Lung (tissue), 11 donors: ENCODE measurements at regions not wholly inside any gene's neighbourhood (a gene's known extent, or its start where the extent isn't known, plus 50 kb on each side); places are given as distances from the start of the nearest gene placed in this dataset.
"Not testable (repeated sequence)": the region's sequence is repeated elsewhere in the genome, so short reads cannot be mapped to it uniquely, and the experiment has no call there.

ENCODE experiments used
- ATAC-seq: fragments of 200-7000 bp; cut with Tn5 transposase; one replicate; pipeline ENCODE4 v1.9.1; 2020; ENCODE audit warnings: moderate number of reproducible peaks; ENCODE audit not compliant: insufficient read depth, low FRiP score
- DNase-seq, 3 donors: peaks; one replicate each; pipeline ENCODE4 v3.0.0-alpha.2; 2013 to 2017
- H3K27ac ChIP-seq, 2 donors: one replicate each; pipeline ENCODE4 v1.5.1; 2013; ENCODE audit warnings: mild to moderate bottlenecking in 2 of 2, moderate library complexity in 2 of 2, control low read depth in 1 of 2, inconsistent platforms in 1 of 2, low read depth in 1 of 2, low read length in 1 of 2
- H3K27me3 ChIP-seq, 3 donors: one replicate each; pipeline ENCODE4 v1.5.1; 2013; ENCODE audit warnings: low read length in 2 of 3; ENCODE audit not compliant: control insufficient read depth in 3 of 3, insufficient read depth in 3 of 3
- H3K36me3 ChIP-seq, 4 donors: one replicate each; pipeline ENCODE4 v1.5.1; 2013; ENCODE audit warnings: low read length in 4 of 4, mild to moderate bottlenecking in 1 of 4, moderate library complexity in 1 of 4; ENCODE audit not compliant: control insufficient read depth in 4 of 4, insufficient read depth in 4 of 4
- H3K4me1 ChIP-seq, 5 donors: one replicate each; pipeline ENCODE4 v1.5.1; 2013; ENCODE audit warnings: low read length in 5 of 5, mild to moderate bottlenecking in 2 of 5, moderate library complexity in 1 of 5; ENCODE audit not compliant: control insufficient read depth in 5 of 5, insufficient read depth in 5 of 5
- H3K4me3 ChIP-seq: one replicate; pipeline ENCODE4 v1.5.1; 2013; ENCODE audit warnings: mild to moderate bottlenecking, control low read depth, moderate library complexity
- H3K9ac ChIP-seq, 2 donors: one replicate each; pipeline ENCODE4 v1.5.1; 2013; ENCODE audit warnings: low read length in 2 of 2, control low read depth in 1 of 2; ENCODE audit not compliant: insufficient read depth in 1 of 2
- H3K9me3 ChIP-seq, 4 donors: one replicate each; pipeline ENCODE4 v1.5.1; 2013; ENCODE audit warnings: low read length in 3 of 4, mild to moderate bottlenecking in 1 of 4, moderate library complexity in 1 of 4; ENCODE audit not compliant: control insufficient read depth in 4 of 4, insufficient read depth in 3 of 4
- WGBS, 2 donors: extraction: QIAGEN DNeasy Blood & Tissue Kit; methylation state at CpG; one replicate each; pipeline ENCODE4 v1.1.7; 2013; 5-methylcytosine and 5-hydroxymethylcytosine counted together
- TF ChIP-seq, protein P1 (sequence below): IDR thresholded peaks from 2 replicates; pipeline ENCODE4 v1.5.1; 2012; ENCODE audit warnings: mild to moderate bottlenecking; ENCODE audit errors: control extremely low read depth, extremely low read depth
- donor health status: control.
- donor health status: control.
- donor health status: Bipolar disorder and iron deficiency.
- donor health status: healthy.
- donor health status: DM: yes; HTN: yes; CAD: no.

DNA sequence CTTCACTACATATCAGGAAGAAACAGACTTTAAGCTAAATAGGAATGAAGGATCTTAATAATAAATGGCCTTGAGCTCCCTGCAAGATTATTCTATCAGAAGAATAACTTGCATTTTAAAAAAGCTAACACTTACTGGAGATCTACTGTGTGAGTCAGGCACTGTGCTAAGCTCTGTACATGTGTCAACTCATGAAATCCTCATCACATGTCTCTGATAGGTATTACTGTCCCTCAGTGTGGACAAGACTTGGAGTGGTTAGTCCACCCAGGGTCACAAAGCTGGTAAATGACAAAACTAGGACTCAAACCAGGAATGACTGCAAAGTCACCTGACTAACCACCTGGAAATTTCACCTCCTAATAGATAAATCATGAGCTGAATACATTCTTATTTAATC, 57.1 kb upstream of the KCTD7 start:
- Histone ChIP-seq H3K4me1 (peaks cover 0 to 5% (median 0%) of the 10 kb centered on the region in 5 donors), H3K27ac (no peak overlapping the region), H3K36me3 (peaks cover 4 to 25% (median 19%) of the 10 kb centered on the region in 4 donors), H3K9ac (no peak overlapping the region), H3K4me3 (no peak overlapping the region), H3K27me3 (no peaks in the 10 kb centered on the region), H3K9me3 (no peaks in the 10 kb centered on the region)
- TF ChIP-seq, protein P1, sequence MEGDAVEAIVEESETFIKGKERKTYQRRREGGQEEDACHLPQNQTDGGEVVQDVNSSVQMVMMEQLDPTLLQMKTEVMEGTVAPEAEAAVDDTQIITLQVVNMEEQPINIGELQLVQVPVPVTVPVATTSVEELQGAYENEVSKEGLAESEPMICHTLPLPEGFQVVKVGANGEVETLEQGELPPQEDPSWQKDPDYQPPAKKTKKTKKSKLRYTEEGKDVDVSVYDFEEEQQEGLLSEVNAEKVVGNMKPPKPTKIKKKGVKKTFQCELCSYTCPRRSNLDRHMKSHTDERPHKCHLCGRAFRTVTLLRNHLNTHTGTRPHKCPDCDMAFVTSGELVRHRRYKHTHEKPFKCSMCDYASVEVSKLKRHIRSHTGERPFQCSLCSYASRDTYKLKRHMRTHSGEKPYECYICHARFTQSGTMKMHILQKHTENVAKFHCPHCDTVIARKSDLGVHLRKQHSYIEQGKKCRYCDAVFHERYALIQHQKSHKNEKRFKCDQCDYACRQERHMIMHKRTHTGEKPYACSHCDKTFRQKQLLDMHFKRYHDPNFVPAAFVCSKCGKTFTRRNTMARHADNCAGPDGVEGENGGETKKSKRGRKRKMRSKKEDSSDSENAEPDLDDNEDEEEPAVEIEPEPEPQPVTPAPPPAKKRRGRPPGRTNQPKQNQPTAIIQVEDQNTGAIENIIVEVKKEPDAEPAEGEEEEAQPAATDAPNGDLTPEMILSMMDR = no peak
- DNase-seq = no peak
- ATAC-seq = no peak

DNA sequence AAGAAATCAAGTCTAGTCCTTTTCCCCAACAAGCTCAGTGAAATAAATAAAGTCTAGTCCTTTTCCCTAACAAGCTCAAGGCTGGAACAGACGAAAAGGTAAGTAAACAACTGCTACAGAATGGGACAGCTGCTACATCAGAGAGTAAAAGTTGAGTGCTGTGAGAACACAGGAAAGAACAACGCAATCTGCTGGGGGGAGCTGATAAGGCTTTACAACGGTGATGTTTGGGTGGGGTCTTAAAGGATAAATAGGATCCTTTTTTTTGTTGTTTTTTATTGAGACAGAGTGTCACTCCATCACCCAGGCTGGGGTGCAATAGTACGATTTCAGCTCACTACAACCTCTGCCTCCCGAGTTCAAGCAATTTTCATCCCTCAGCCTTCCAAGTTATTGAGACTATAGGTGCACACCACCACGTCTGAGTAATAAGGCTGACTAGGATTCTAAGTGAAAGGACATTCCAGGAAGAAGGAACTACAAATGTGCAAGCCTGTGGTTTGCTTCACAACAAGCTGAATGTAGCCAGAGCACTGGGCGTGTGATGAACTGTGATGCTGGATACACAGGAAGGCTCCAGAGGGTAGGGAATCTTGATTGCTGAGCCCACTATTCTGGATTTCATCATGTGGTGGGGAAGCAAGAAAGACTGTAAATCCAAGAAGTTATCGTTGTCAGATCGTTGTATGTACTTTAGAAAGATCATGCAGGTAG, 54.7 kb upstream of the KCTD7 start:
- H3K4me1 ChIP-seq, DNase-seq, H3K4me3 ChIP-seq, H3K27ac ChIP-seq, H3K9me3 ChIP-seq, ATAC-seq, H3K27me3 ChIP-seq, H3K9ac ChIP-seq: not testable (repeated sequence)
- H3K36me3 ChIP-seq = peaks cover 7 to 25% (median 18%) of the 10 kb centered on the region in 4 donors
- 86 to 87% methylated on average over 9 of the region's 9 CpGs for WGBS, 2 donors

DNA sequence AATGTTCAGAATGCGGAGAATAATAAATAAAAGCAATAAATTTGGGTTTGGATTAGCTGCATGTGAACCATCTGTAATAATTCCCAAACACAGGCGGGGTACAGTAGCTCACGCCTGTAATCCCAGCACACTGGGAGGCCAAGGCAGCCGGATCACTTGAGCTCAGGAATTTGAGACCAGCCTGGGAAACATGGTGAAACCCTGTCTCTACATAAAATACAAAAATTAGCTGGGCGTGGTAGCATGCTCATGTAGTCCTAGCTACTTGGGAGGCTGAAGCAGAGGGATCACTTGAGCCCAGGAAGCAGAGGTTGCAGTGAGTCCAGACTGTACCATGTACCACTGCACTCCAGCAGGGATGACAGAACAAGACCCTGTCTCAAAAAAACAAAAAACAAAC, 53.9 kb upstream of the KCTD7 start:
- not testable (repeated sequence) for H3K27ac ChIP-seq, H3K27me3 ChIP-seq, H3K9ac ChIP-seq, H3K4me1 ChIP-seq, H3K9me3 ChIP-seq, DNase-seq, H3K4me3 ChIP-seq, ATAC-seq
- H3K36me3 ChIP-seq = peaks cover 7 to 25% (median 18%) of the 10 kb centered on the region in 4 donors
- 91 to 99% methylated on average over 5 of the region's 5 CpGs for WGBS, 2 donors

DNA sequence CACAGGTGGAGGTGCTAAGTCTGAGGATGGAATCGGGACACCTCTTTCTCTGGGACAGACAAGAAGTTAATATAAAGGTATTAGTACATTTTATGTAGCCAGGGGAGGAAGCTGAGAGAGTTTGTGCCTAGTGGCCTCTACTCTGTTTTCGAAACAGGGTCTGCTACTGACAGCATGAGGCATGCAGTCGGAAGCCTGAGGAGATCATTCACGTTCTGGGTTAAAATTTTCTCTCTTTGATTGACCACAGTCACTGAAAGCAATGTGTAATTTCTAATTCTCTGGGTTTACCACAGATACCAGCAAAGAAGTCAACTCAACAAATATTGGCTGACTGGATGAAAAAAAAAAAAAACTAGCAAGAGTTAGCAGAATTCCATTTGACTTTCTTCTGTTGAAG, 53.3 kb upstream of the KCTD7 start:
- no peaks in the 10 kb centered on the region for H3K9me3 ChIP-seq
- TF ChIP-seq, protein P1 = no peak
- peaks cover 7 to 25% (median 18%) of the 10 kb centered on the region in 4 donors for H3K36me3 ChIP-seq
- WGBS, 2 donors = 91 to 95% methylated on average over 4 of the region's 4 CpGs
- H3K27me3 ChIP-seq = no peaks in the 10 kb centered on the region
- no peak overlapping the region for H3K27ac ChIP-seq
- peaks cover 0 to 5% (median 0%) of the 10 kb centered on the region in 5 donors for H3K4me1 ChIP-seq
- H3K4me3 ChIP-seq = no peak overlapping the region
- ATAC-seq (no peak), DNase-seq (no peak)
- H3K9ac ChIP-seq = no peak overlapping the region
